Activated CD8-positive, alpha-beta memory T cell treated with anti-CD3 and anti-CD28 coated beads, Interleukin-2, amount 10 ng/mL, durations not matched to agents 7 days and 5 days (primary cell): ENCODE measurements at regions not wholly inside any gene's neighbourhood (a gene's known extent, or its start where the extent isn't known, plus 50 kb on each side); places are given as distances from the start of the nearest gene placed in this dataset.

Experiments
- ATAC-seq: fragments of 150-1000 bp; cut with Tn5 transposase; one replicate; pipeline ENCODE4 v1.10.0; 2021; ENCODE audit warnings: moderate library complexity
- CTCF ChIA-PET: fragments of 350-600 bp; sonication (Branson Sonifier 250); formaldehyde crosslinking; loops from one replicate; lab custom pipeline; 2021; ENCODE audit warnings: antibody characterized with exemption; lab: Charles Lee
- DNase-seq: peaks from one replicate; pipeline ENCODE4 v3.0.0-alpha.2; 2020
- H3K27ac Mint-ChIP-seq: one replicate; pipeline ENCODE4 v1.8.0; 2021; ENCODE audit warnings: mild to moderate bottlenecking, mixed read lengths
- H3K27me3 Mint-ChIP-seq: one replicate; pipeline ENCODE4 v1.8.0; 2021; ENCODE audit warnings: mixed read lengths
- H3K36me3 Mint-ChIP-seq: one replicate; pipeline ENCODE4 v1.8.0; 2021; ENCODE audit warnings: mild to moderate bottlenecking, mixed read lengths
- H3K4me1 Mint-ChIP-seq: one replicate; pipeline ENCODE4 v1.8.0; 2021; ENCODE audit warnings: mixed read lengths
- H3K4me3 Mint-ChIP-seq: one replicate; pipeline ENCODE4 v1.8.0; 2021; ENCODE audit warnings: mild to moderate bottlenecking, moderate library complexity, mixed read lengths
- H3K9me3 Mint-ChIP-seq: one replicate; pipeline ENCODE4 v1.8.0; 2022; ENCODE audit warnings: low read depth, mixed read lengths

GRCh38 chr17:54028986-54029580 lies 206.4 kb downstream of the KIF2B start:
- peaks cover 3% of the 10 kb centered on the region for H3K9me3 Mint-ChIP-seq
- no peaks in the 10 kb centered on the region for H3K4me1 Mint-ChIP-seq
- CTCF ChIA-PET: no interaction called here
- H3K36me3 Mint-ChIP-seq: no peaks in the 10 kb centered on the region
- H3K27ac Mint-ChIP-seq: no peak overlapping the region
- H3K4me3 Mint-ChIP-seq: no peak overlapping the region
- DNase-seq (no peak), ATAC-seq (no peak)
- H3K27me3 Mint-ChIP-seq: no peaks in the 10 kb centered on the region

GRCh38 chr17:54029986-54030385 lies 207.3 kb downstream of the KIF2B start:
- DNase-seq (no peak), ATAC-seq (no peak)
- H3K9me3 Mint-ChIP-seq: peaks cover 5% of the 10 kb centered on the region
- CTCF ChIA-PET: no interaction called here
- H3K4me3 Mint-ChIP-seq: no peak overlapping the region
- no peak overlapping the region for H3K27ac Mint-ChIP-seq
- no peaks in the 10 kb centered on the region for H3K36me3 Mint-ChIP-seq
- H3K4me1 Mint-ChIP-seq: no peaks in the 10 kb centered on the region
- no peaks in the 10 kb centered on the region for H3K27me3 Mint-ChIP-seq

GRCh38 chr17:54046570-54046969 lies 223.8 kb downstream of the KIF2B start:
- no peak for DNase-seq
- no peak overlapping the region for H3K4me3 Mint-ChIP-seq
- H3K9me3 Mint-ChIP-seq: peaks cover 15% of the 10 kb centered on the region
- CTCF ChIA-PET: no interaction called here
- no peak overlapping the region for H3K27ac Mint-ChIP-seq
- H3K36me3 Mint-ChIP-seq: no peaks in the 10 kb centered on the region
- ATAC-seq: no peak
- H3K4me1 Mint-ChIP-seq: no peaks in the 10 kb centered on the region
- no peaks in the 10 kb centered on the region for H3K27me3 Mint-ChIP-seq

GRCh38 chr17:54063639-54064038 lies 240.9 kb downstream of the KIF2B start:
- ATAC-seq (no peak), DNase-seq (no peak)
- H3K27me3 Mint-ChIP-seq: no peaks in the 10 kb centered on the region
- H3K27ac Mint-ChIP-seq: no peak overlapping the region
- no peaks in the 10 kb centered on the region for H3K36me3 Mint-ChIP-seq
- CTCF ChIA-PET: no interaction called here
- H3K4me3 Mint-ChIP-seq: no peak overlapping the region
- no peaks in the 10 kb centered on the region for H3K4me1 Mint-ChIP-seq
- H3K9me3 Mint-ChIP-seq: peaks cover 10% of the 10 kb centered on the region

- DNase-seq (no peak), ATAC-seq (no peak)
- CTCF ChIA-PET: no interaction called here
- Mint-ChIP-seq H3K4me3 (no peak overlapping the region), H3K4me1 (no peaks in the 10 kb centered on the region), H3K9me3 (peaks cover 21% of the 10 kb centered on the region), H3K36me3 (no peaks in the 10 kb centered on the region), H3K27ac (no peak overlapping the region), H3K27me3 (no peaks in the 10 kb centered on the region)
Measured at GRCh38 chr17:54085020-54085419, 262.3 kb downstream of the KIF2B start.

GRCh38 chr17:54085934-54086333 lies 263.2 kb downstream of the KIF2B start:
- H3K36me3 Mint-ChIP-seq: no peaks in the 10 kb centered on the region
- peaks cover 21% of the 10 kb centered on the region for H3K9me3 Mint-ChIP-seq
- H3K27me3 Mint-ChIP-seq: no peaks in the 10 kb centered on the region
- no peak overlapping the region for H3K4me3 Mint-ChIP-seq
- H3K4me1 Mint-ChIP-seq: no peaks in the 10 kb centered on the region
- ATAC-seq (no peak), DNase-seq (no peak)
- H3K27ac Mint-ChIP-seq: no peak overlapping the region
- CTCF ChIA-PET: no interaction called here

- CTCF ChIA-PET: no interaction called here
- DNase-seq (no peak), ATAC-seq (no peak)
- Mint-ChIP-seq H3K4me1 (no peaks in the 10 kb centered on the region), H3K9me3 (peaks cover 7% of the 10 kb centered on the region), H3K27me3 (no peaks in the 10 kb centered on the region), H3K4me3 (no peak overlapping the region), H3K27ac (no peak overlapping the region), H3K36me3 (no peaks in the 10 kb centered on the region)
Measured at GRCh38 chr17:54096216-54096615, 273.5 kb downstream of the KIF2B start.

GRCh38 chr17:54099221-54099620 lies 276.5 kb downstream of the KIF2B start:
- Mint-ChIP-seq H3K4me3 (no peak overlapping the region), H3K9me3 (peaks cover 5% of the 10 kb centered on the region), H3K36me3 (no peaks in the 10 kb centered on the region), H3K27ac (no peak overlapping the region), H3K27me3 (no peaks in the 10 kb centered on the region), H3K4me1 (no peaks in the 10 kb centered on the region)
- DNase-seq: no peak
- no peak for ATAC-seq
- CTCF ChIA-PET: no interaction called here

GRCh38 chr17:54102246-54102645 lies 279.5 kb downstream of the KIF2B start:
- CTCF ChIA-PET: no interaction called here
- H3K36me3 Mint-ChIP-seq: no peaks in the 10 kb centered on the region
- H3K27ac Mint-ChIP-seq: no peak overlapping the region
- no peak for DNase-seq
- no peak overlapping the region for H3K4me3 Mint-ChIP-seq
- H3K27me3 Mint-ChIP-seq: no peaks in the 10 kb centered on the region
- ATAC-seq: no peak
- H3K9me3 Mint-ChIP-seq: peaks cover 10% of the 10 kb centered on the region
- H3K4me1 Mint-ChIP-seq: no peaks in the 10 kb centered on the region

GRCh38 chr17:54111576-54111975 lies 288.8 kb downstream of the KIF2B start:
- no peaks in the 10 kb centered on the region for H3K4me1 Mint-ChIP-seq

GRCh38 chr17:54117452-54117851 lies 294.7 kb downstream of the KIF2B start:
- CTCF ChIA-PET: no interaction called here
- no peaks in the 10 kb centered on the region for H3K4me1 Mint-ChIP-seq
- no peaks in the 10 kb centered on the region for H3K36me3 Mint-ChIP-seq

More at GRCh38 chr17:54111576-54111975, 288.8 kb downstream of the KIF2B start:
- Mint-ChIP-seq H3K27ac (no peak overlapping the region), H3K36me3 (no peaks in the 10 kb centered on the region), H3K9me3 (peaks cover 7% of the 10 kb centered on the region), H3K27me3 (no peaks in the 10 kb centered on the region), H3K4me3 (no peak overlapping the region)
- CTCF ChIA-PET: no interaction called here
- ATAC-seq: no peak
- DNase-seq: no peak

GRCh38 chr17:54124456-54124855 lies 301.7 kb downstream of the KIF2B start:
- no peak overlapping the region for H3K27ac Mint-ChIP-seq
- no peaks in the 10 kb centered on the region for H3K27me3 Mint-ChIP-seq
- ATAC-seq: no peak
- H3K36me3 Mint-ChIP-seq: no peaks in the 10 kb centered on the region
- no peaks in the 10 kb centered on the region for H3K4me1 Mint-ChIP-seq
- CTCF ChIA-PET: no interaction called here
- H3K9me3 Mint-ChIP-seq: peaks cover 18% of the 10 kb centered on the region
- DNase-seq: no peak
- H3K4me3 Mint-ChIP-seq: no peak overlapping the region

More at GRCh38 chr17:54117452-54117851, 294.7 kb downstream of the KIF2B start:
- Mint-ChIP-seq H3K27ac (no peak overlapping the region), H3K27me3 (no peaks in the 10 kb centered on the region), H3K9me3 (peaks cover 6% of the 10 kb centered on the region), H3K4me3 (no peak overlapping the region)
- no peak for ATAC-seq
- DNase-seq: no peak

GRCh38 chr17:54153423-54153822 lies 330.7 kb downstream of the KIF2B start:
- ATAC-seq: no peak
- no peak for DNase-seq
- CTCF ChIA-PET: no interaction called here
- Mint-ChIP-seq H3K4me3 (no peak overlapping the region), H3K36me3 (no peaks in the 10 kb centered on the region), H3K27ac (no peak overlapping the region), H3K9me3 (peaks cover 4% of the 10 kb centered on the region), H3K27me3 (no peaks in the 10 kb centered on the region), H3K4me1 (no peaks in the 10 kb centered on the region)

- H3K4me1 Mint-ChIP-seq: no peaks in the 10 kb centered on the region
- DNase-seq: no peak
- H3K36me3 Mint-ChIP-seq: no peaks in the 10 kb centered on the region
- no peak for ATAC-seq
- peaks cover 6% of the 10 kb centered on the region for H3K9me3 Mint-ChIP-seq
- H3K4me3 Mint-ChIP-seq: no peak overlapping the region
- no peak overlapping the region for H3K27ac Mint-ChIP-seq
- CTCF ChIA-PET: no interaction called here
- no peaks in the 10 kb centered on the region for H3K27me3 Mint-ChIP-seq
Measured at GRCh38 chr17:54157542-54157941, 334.8 kb downstream of the KIF2B start.
